CD4-positive, alpha-beta T cell (primary cell): ENCODE measurements at regions not wholly inside any gene's neighbourhood (a gene's known extent, or its start where the extent isn't known, plus 50 kb on each side); places are given as distances from the start of the nearest gene placed in this dataset.

Experiments used
- ATAC-seq: fragments of 200-7000 bp; cut with Tn5 transposase; one replicate; pipeline ENCODE4 v1.10.0; 2022; ENCODE audit warnings: mild to moderate bottlenecking; ENCODE audit not compliant: poor library complexity
- CTCF ChIA-PET: fragments of 350-600 bp; sonication (Branson Sonifier 250); formaldehyde crosslinking; loops from one replicate; lab custom pipeline; 2021; ENCODE audit warnings: antibody characterized with exemption, inconsistent platforms; lab: Charles Lee
- POLR2A ChIA-PET: fragments of 350-600 bp; sonication (Branson Sonifier 250); formaldehyde crosslinking; loops from one replicate; lab custom pipeline; 2021; ENCODE audit warnings: antibody characterized with exemption, inconsistent platforms; lab: Charles Lee
- DNase-seq, 14 experiments: peaks; one replicate each; pipeline ENCODE4 v3.0.0-alpha.2; 2013 to 2020; ENCODE audit warnings: mixed read lengths in 2 of 14
- H3K27ac ChIP-seq, 2 donors: one replicate each; pipeline versions ENCODE4 v1.5.1 to v1.7.0; 2013; ENCODE audit warnings: low read length in 2 of 2, low read depth in 1 of 2, mild to moderate bottlenecking in 1 of 2
- H3K27me3 ChIP-seq, 2 experiments: 1 replicate in 1 of 2; 2 replicates in 1 of 2; pipeline versions ENCODE4 v1.6.1 to v1.7.0; 2013; ENCODE audit warnings: low read length in 2 of 2, control low read depth in 1 of 2, mild to moderate bottlenecking in 1 of 2, moderate library complexity in 1 of 2; ENCODE audit not compliant: insufficient read depth in 2 of 2, control insufficient read depth in 1 of 2
- H3K36me3 ChIP-seq: one replicate; pipeline ENCODE4 v1.6.1; 2013; ENCODE audit warnings: low read length, control low read depth; ENCODE audit not compliant: insufficient read depth
- H3K4me1 ChIP-seq: one replicate; pipeline ENCODE4 v1.6.1; 2013; ENCODE audit warnings: low read length, control low read depth; ENCODE audit not compliant: insufficient read depth
- H3K4me3 ChIP-seq: one replicate; pipeline ENCODE4 v1.5.1; 2013; ENCODE audit warnings: mild to moderate bottlenecking, low read length, moderate library complexity
- H3K9me3 ChIP-seq, 2 experiments: 1 replicate in 1 of 2; 2 replicates in 1 of 2; pipeline versions ENCODE4 v1.6.1 to v1.7.0; 2013; ENCODE audit warnings: low read length in 2 of 2, mild to moderate bottlenecking in 2 of 2, control low read depth in 1 of 2, moderate library complexity in 1 of 2; ENCODE audit not compliant: control insufficient read depth in 1 of 2, insufficient read depth in 1 of 2
- H3K27ac Mint-ChIP-seq: one replicate; pipeline ENCODE4 v1.8.0; 2020; ENCODE audit warnings: mixed read lengths
- H3K27me3 Mint-ChIP-seq: one replicate; pipeline ENCODE4 v1.8.0; 2021; ENCODE audit warnings: mixed read lengths
- H3K36me3 Mint-ChIP-seq: one replicate; pipeline ENCODE4 v1.8.0; 2021; ENCODE audit warnings: low read depth, mixed read lengths
- H3K4me1 Mint-ChIP-seq: one replicate; pipeline ENCODE4 v1.8.0; 2021; ENCODE audit warnings: low read depth, mixed read lengths
- H3K4me3 Mint-ChIP-seq: one replicate; pipeline ENCODE4 v1.8.0; 2020; ENCODE audit warnings: mild to moderate bottlenecking, mixed read lengths
- H3K9me3 Mint-ChIP-seq: one replicate; pipeline ENCODE4 v1.8.0; 2020; ENCODE audit warnings: mixed read lengths
- intact Hi-C, 2 experiments: fragments of 100-400 bp; cut with DNase I in 1 of 2; cut with micrococcal nuclease in 1 of 2; formaldehyde crosslinking; loops; one replicate each; pipeline versions ENCODE4 v1.15.1 to v1.9.0; 2023 to 2025; cut with DNase I, micrococcal nuclease
- TF ChIP-seq, protein P1 (sequence below): fragments of 200-600 bp; IDR thresholded peaks from one replicate; pipeline ENCODE4 v1.8.0; 2022; ENCODE audit warnings: antibody characterized with exemption, mild to moderate bottlenecking

DNA sequence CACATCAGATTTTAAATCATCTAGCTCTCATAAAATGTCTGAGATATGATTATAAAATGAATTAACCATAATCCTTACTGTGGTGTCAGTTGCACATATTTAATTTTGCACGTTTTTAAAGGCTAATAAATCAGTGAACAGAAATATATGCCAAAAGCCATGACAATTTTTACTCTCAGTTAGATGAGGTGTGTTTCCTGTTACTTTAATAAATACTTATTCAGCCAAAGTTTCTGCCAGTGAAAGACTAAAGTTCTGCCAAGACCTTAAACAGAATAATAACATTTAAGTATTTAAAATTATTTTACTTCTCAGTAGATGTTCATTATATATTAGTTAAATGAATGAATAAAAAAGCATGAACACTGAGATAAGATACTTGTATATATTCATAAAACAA is 1150.1 kb downstream of the NAALADL2 start:
- no peak for DNase-seq
- no peaks in the 10 kb centered on the region for H3K36me3 Mint-ChIP-seq
- ATAC-seq, result no peak
- no peak overlapping the region for H3K4me3 Mint-ChIP-seq
- TF ChIP-seq, protein P1, sequence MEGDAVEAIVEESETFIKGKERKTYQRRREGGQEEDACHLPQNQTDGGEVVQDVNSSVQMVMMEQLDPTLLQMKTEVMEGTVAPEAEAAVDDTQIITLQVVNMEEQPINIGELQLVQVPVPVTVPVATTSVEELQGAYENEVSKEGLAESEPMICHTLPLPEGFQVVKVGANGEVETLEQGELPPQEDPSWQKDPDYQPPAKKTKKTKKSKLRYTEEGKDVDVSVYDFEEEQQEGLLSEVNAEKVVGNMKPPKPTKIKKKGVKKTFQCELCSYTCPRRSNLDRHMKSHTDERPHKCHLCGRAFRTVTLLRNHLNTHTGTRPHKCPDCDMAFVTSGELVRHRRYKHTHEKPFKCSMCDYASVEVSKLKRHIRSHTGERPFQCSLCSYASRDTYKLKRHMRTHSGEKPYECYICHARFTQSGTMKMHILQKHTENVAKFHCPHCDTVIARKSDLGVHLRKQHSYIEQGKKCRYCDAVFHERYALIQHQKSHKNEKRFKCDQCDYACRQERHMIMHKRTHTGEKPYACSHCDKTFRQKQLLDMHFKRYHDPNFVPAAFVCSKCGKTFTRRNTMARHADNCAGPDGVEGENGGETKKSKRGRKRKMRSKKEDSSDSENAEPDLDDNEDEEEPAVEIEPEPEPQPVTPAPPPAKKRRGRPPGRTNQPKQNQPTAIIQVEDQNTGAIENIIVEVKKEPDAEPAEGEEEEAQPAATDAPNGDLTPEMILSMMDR, result no peak
- H3K27ac Mint-ChIP-seq, result no peak overlapping the region
- Histone ChIP-seq H3K36me3 (no peaks in the 10 kb centered on the region), H3K9me3 (no peaks in the 10 kb centered on the region), H3K4me1 (no peaks in the 10 kb centered on the region), H3K27me3 (no peaks in the 10 kb centered on the region), H3K4me3 (no peak overlapping the region), H3K27ac (no peak overlapping the region)
- POLR2A ChIA-PET, result no interaction called here
- intact Hi-C loops, result no loop called here
- peaks cover 4% of the 10 kb centered on the region for H3K9me3 Mint-ChIP-seq
- H3K4me1 Mint-ChIP-seq, result no peaks in the 10 kb centered on the region
- no peaks in the 10 kb centered on the region for H3K27me3 Mint-ChIP-seq
- CTCF ChIA-PET, result no interaction called here

DNA sequence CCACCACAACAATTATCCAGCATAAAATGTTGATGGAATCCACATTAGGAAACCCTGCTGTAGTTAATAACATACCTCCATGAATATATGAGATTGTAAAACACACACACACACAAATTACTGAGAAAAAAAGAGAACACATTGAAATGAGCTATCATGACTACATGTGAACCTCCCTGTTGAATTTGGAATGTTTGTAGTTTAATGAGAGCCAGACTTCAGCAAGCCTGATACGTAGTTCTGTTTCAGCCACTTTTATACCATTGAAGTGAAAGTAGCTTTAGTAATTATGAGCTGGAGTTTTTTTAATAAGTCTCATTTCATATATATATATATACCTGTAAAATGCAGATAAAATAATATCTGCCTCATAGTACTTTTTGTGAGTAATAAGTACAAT is 1146.4 kb downstream of the NAALADL2 start:
- intact Hi-C loops, result no loop called here
- no peak overlapping the region for H3K4me3 ChIP-seq
- peaks cover 8% of the 10 kb centered on the region for H3K9me3 Mint-ChIP-seq
- no peak overlapping the region for H3K4me3 Mint-ChIP-seq
- no peaks in the 10 kb centered on the region for H3K4me1 ChIP-seq
- TF ChIP-seq, protein P1, result no peak
- H3K27me3 ChIP-seq, result no peaks in the 10 kb centered on the region
- no peaks in the 10 kb centered on the region for H3K27me3 Mint-ChIP-seq
- H3K36me3 ChIP-seq, result no peaks in the 10 kb centered on the region
- ATAC-seq, result no peak
- DNase-seq, result no peak
- POLR2A ChIA-PET, result no interaction called here
- H3K9me3 ChIP-seq, result no peaks in the 10 kb centered on the region
- no peak overlapping the region for H3K27ac Mint-ChIP-seq
- CTCF ChIA-PET, result no interaction called here
- no peak overlapping the region for H3K27ac ChIP-seq
- H3K4me1 Mint-ChIP-seq, result no peaks in the 10 kb centered on the region
- H3K36me3 Mint-ChIP-seq, result no peaks in the 10 kb centered on the region

DNA sequence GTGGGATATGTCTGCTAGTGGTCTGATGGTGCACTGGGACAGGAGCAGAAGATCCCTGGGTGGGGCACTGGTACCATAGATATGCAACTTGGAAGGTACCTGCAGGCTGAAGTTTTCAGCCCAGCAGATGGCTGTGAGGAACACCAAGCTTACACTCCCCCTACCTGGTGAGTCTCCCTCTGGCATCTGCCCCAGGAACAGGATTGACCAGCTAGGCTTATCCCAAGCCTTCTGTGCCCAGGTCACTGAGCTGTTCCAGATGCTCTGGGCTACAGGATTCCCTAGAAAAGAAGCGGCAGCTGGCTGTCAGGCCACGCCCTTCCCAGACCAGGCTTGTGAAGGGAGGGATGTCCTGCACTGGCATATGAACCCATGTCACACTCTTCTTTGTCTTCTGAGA is 1130.0 kb downstream of the NAALADL2 start:
- no peak for ATAC-seq

More for the DNA sequence above, 1130.0 kb downstream of the NAALADL2 start:
- Mint-ChIP-seq H3K9me3 (peaks cover 10% of the 10 kb centered on the region), H3K27ac (no peak overlapping the region), H3K4me3 (no peak overlapping the region), H3K4me1 (no peaks in the 10 kb centered on the region), H3K36me3 (no peaks in the 10 kb centered on the region), H3K27me3 (no peaks in the 10 kb centered on the region)
- CTCF ChIA-PET, result no interaction called here
- intact Hi-C loops, result no loop called here
- TF ChIP-seq, protein P1, result no peak
- POLR2A ChIA-PET, result no interaction called here
- Histone ChIP-seq H3K9me3 (peaks cover 0 to 11% of the 10 kb centered on the region in 2 experiments), H3K4me3 (no peak overlapping the region), H3K27ac (no peak overlapping the region), H3K27me3 (no peaks in the 10 kb centered on the region), H3K36me3 (no peaks in the 10 kb centered on the region), H3K4me1 (no peaks in the 10 kb centered on the region)
- DNase-seq, result no peak
